ENCODE measurements at regions not wholly inside any gene's neighbourhood (a gene's known extent, or its start where the extent isn't known, plus 50 kb on each side); places are given as distances from the start of the nearest gene placed in this dataset.
"Not testable (repeated sequence)": the region's sequence is repeated elsewhere in the genome, so short reads cannot be mapped to it uniquely, and the experiment has no call there.

DNA sequence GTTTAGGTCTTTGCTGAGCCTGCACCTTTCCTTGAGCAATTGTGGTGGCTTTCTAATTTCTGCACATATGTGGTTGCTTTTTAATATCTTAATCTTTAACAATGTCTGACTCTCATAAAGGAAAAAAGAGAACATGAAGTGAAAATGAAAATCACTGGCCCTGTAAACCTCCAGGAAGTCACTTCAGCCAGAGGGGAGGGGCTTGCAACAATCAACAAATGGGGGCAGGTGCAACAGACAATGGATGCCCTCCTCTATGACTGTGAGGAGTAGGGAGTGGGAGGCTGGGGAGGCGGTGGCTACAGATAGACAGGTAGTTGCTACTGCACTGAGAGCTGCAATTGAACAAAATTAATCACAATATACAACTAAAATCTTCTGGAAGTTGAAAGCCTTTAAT, 1377.4 kb downstream of the XPNPEP1 start:
- DNase-seq (ENCODE audit: low read depth in 3 of 3) = no peak

GRCh38 chr10:108544500-108545120, 1378.7 kb downstream of the XPNPEP1 start:
- peak in 1 of 3 experiments; percentile 19 for DNase-seq (ENCODE audit: low read depth in 3 of 3)

- not testable (repeated sequence) for DNase-seq (ENCODE audit: low read depth in 3 of 3)
Observed at GRCh38 chr10:108533551-108533950, 1369.0 kb upstream of the SORCS1 start.

- no peak for DNase-seq (ENCODE audit: low read depth in 3 of 3)
Observed at GRCh38 chr10:108523016-108523800, 1358.7 kb upstream of the SORCS1 start.

DNA sequence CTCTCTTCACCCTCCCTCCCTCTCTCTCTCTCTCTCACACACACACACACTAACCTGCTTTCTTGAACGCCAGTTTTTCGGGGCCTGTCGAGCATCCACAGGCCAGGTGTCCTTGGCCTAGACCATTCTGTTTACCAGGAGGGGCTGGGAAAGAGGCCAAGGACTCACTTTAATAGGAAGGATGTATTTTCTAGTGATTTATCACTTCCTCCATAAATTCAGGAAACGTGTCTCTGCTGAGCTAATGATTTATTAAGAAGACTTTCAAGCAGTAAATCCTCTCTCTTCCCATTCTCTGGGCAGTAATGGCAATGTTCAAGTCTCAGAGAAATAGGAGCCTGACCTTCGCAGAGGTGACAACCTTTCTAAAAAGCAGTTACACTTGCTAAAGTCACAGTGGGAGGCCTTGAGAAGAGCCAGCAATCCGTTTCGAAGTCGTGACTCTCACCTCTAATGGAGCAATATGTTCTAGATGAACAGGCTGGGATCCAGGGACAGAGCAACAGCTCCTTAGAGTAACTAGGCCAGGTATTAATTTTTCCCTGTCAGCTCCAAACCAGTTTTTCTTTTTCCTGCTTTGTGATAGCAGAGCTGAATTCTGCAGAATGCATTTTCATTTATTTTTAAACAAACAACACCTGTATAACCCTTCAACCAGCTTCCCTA, 1357.5 kb upstream of the SORCS1 start:
- DNase-seq (ENCODE audit: low read depth in 3 of 3) = no peak

DNA sequence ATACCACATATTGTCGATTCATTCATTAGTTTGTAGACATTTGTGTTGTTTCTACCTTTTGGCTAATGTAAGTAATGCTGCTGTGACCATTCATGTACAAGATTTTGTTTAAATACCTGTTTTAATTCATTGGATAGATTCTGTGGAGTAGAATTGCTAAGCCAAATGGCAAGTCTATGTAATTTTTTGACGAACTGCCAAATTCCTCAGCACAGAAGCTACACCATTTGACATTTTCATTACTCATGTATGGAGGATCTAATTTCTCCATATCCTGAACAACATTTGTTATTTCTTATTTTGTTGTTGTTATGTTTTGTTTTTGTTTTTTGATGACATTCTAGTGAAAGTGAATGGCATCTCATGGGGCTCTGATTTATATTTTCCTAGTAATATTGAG, 1351.3 kb upstream of the SORCS1 start:
- DNase-seq (ENCODE audit: low read depth in 3 of 3) = no peak

- no peak for DNase-seq (ENCODE audit: low read depth in 3 of 3)
Observed at GRCh38 chr10:108500396-108500795, 1335.9 kb upstream of the SORCS1 start.

GRCh38 chr10:108496106-108496505, 1331.6 kb upstream of the SORCS1 start:
- no peak for DNase-seq (ENCODE audit: low read depth in 3 of 3)

GRCh38 chr10:108490944-108491343, 1326.4 kb upstream of the SORCS1 start:
- DNase-seq (ENCODE audit: low read depth in 3 of 3) = no peak

- DNase-seq (ENCODE audit: low read depth in 3 of 3) = no peak
Observed at GRCh38 chr10:108471420-108471819, 1306.9 kb upstream of the SORCS1 start.

DNA sequence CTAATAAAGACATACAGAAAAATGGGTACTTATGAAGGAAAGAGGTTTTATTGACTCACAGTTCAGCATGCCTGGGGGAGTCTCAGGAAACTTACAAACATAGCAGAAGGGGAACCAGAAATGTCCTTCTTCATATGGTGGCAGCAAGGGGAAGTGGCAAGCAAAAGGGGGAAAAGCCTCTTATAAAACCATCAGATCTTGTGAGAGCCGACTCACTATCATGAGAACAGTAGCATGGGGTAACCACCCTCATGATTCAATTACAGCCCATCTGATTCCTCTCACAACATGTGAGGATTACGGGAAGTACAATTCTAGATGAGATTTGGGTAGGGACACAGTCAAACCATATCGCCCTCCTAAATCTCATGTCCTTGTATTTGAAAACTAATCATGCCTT, 1305.4 kb upstream of the SORCS1 start:
- DNase-seq (ENCODE audit: low read depth in 3 of 3) = no peak

- no peak for DNase-seq (ENCODE audit: low read depth in 3 of 3)
Observed at GRCh38 chr10:108465871-108466641, 1301.5 kb upstream of the SORCS1 start.

DNA sequence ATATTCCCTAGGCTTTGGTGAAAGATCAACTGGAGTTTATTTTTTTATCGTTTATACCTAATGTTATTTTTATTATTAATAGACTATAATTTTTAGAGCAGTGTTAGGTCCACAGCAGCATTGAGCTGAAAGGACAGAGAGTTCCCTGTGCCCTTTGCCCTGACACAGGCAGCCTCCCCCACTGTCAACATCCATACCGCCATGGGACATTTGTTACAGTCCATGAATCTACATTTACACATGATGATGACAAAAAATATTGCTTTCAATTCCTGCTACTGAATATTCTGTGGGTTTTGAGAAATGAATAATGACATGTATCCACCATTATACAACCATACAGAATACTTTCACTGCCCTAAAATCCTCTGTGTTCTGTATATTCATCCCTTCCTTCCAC, 1297.5 kb upstream of the SORCS1 start:
- DNase-seq (ENCODE audit: low read depth in 3 of 3) = no peak

- DNase-seq (ENCODE audit: low read depth in 3 of 3) = no peak
Observed at GRCh38 chr10:108454793-108455192, 1290.3 kb upstream of the SORCS1 start.

- DNase-seq (ENCODE audit: low read depth in 3 of 3) = no peak
Observed at GRCh38 chr10:108454224-108454623, 1289.7 kb upstream of the SORCS1 start.

DNA sequence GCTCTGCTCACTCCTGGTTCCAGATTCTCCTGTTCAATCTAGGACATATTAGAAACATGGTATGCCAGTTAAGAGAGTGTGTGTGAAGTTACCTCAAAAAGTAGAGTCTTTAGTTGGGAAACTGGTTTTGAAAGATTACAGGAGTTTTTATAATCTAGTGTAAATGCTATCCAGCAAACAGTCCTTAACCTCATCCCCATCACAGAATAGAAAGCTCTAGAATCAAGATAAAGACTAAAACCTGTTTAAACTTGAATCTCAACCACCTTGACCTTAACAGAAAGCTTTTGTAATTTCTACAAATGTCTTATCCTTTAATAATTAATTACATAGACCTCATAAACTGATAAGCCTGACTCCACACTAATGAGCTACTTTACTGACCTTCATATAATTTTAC, 1288.7 kb upstream of the SORCS1 start:
- no peak for DNase-seq (ENCODE audit: low read depth in 3 of 3)

DNA sequence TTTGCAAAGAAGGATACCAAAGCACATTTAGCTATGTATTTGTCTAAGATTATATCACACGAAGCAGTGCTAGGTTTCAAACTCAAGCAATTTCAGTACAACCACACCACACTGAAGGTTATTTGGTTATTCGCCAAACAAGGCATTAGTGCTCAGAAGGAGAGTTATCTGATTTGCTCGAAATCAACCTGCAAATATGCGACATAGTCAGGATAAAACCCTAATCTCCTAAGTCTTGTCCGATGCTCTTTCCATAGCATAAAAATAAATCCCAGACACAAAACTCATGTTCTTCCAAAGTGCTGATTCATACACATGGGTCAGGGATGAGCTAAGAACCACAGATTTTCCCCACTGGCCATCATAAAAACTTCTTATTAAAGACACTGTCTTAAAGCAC, 1288.0 kb upstream of the SORCS1 start:
- no peak for DNase-seq (ENCODE audit: low read depth in 3 of 3)

GRCh38 chr10:108450280-108450679, 1285.8 kb upstream of the SORCS1 start:
- no peak for DNase-seq (ENCODE audit: low read depth in 3 of 3)

DNA sequence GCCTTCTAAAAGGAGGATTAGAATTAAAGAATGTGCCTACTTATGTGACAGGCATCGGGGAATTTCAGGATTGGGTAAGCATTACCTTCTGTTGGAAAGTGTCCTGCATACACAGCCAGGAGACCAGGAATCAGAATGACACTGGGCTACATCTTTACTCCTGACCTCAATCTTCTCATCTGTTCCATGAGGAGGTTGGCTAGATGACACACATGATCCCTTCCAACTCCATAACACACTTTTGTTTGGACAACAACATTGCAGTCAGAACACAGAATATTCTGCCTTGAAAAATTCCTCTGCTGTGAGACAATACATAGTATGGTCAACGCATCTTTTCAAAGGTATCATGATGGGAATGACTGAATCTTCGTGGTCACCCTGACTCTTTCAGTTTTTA, 1281.2 kb upstream of the SORCS1 start:
- DNase-seq (ENCODE audit: low read depth in 3 of 3) = no peak

DNA sequence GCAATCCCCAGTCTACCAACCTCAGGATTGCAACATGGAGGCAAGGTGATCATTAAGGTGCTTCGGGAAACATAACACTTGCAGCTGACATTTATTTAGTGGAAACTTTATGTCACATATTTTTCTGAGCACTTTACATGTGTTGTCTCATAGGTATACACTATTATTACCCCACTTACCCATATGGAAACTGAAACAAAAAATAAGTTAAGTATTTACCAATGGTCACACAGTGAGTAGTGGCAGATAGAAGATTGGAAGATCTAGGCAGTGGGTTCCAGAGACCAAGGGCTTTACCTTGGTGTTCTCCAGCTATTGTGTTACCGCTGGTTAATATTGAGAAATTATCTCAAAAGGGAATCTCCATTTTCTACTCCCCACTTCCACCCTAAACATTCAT, 1279.1 kb upstream of the SORCS1 start:
- DNase-seq (ENCODE audit: low read depth in 3 of 3) = no peak

DNA sequence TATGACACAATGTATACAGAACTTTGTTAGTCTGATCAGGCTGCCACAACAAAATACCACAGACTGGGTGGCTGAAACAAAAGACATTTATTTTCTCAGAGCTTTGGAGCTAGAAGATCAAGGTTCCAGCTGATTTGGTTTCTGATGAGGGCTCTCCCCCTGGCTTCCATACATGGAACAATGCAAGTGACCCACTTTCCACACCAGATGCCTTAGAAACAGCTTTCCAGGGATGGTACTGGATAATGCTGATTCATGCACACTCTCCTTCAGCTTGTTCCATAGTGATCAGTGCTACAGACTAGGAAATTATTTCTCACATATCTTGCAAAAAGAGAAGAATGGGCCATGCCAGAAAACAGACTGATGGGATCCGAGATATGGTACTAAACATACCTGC, 1274.9 kb upstream of the SORCS1 start:
- DNase-seq (ENCODE audit: low read depth in 3 of 3) = no peak

- no peak for DNase-seq (ENCODE audit: low read depth in 3 of 3)
Observed at GRCh38 chr10:108436096-108436495, 1271.6 kb upstream of the SORCS1 start.

Measured in stimulated activated CD4-positive, alpha-beta T cell treated with anti-CD3 and anti-CD28 coated beads, TNF-alpha, amount 100 ng/mL, for 24 hours (primary cell).